GM18867 (cell line): ENCODE measurements at regions not wholly inside any gene's neighbourhood (a gene's known extent, or its start where the extent isn't known, plus 50 kb on each side); places are given as distances from the start of the nearest gene placed in this dataset.
"Not testable (repeated sequence)": the region's sequence is repeated elsewhere in the genome, so short reads cannot be mapped to it uniquely, and the experiment has no call there.

Experiments used
- ATAC-seq: cut with Tn5 transposase; IDR thresholded peaks from one replicate; pipeline ENCODE4 v1.9.1; 2021; ENCODE audit warnings: mild to moderate bottlenecking, moderate library complexity; ENCODE audit not compliant: unreplicated experiment

DNA sequence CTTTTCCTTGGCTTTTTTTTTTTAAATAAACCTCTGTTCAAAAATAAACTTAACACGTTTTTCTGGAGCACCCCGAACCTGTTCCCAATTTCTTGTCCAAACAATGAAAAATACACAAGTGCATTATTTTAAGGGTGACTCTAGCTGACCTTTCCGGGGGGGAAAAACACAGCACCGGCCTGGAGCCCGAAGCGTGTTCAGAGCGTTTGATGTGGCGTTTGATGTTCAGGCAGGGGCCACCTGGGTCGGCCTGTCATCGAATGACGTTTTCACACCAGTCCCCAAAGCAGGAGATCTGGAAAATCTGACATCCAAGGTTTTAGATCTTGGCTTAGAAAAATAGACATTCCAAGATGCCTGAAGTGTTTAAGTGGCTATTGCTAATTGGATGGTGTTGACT is 282.1 kb downstream of the SHOX start:
- ATAC-seq = no peak

DNA sequence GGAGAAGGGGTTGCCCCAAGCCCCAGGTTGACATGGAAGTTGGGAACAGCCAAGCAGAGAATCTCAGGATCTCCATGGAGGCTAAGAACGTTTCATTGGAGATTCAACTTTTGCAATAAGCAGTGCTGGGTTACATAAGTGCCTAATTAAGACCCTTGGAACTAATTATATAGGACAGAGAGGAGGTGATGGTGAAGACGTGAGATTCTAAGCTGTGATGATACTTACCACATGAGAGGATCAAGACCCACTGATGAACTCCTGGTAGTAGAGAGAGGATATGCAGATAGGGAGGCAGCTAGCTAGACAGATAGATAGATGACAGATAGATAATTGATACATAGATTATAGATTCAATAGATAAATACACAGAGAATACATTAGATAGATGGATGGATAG is 278.5 kb downstream of the SHOX start:
- ATAC-seq = not testable (repeated sequence)

DNA sequence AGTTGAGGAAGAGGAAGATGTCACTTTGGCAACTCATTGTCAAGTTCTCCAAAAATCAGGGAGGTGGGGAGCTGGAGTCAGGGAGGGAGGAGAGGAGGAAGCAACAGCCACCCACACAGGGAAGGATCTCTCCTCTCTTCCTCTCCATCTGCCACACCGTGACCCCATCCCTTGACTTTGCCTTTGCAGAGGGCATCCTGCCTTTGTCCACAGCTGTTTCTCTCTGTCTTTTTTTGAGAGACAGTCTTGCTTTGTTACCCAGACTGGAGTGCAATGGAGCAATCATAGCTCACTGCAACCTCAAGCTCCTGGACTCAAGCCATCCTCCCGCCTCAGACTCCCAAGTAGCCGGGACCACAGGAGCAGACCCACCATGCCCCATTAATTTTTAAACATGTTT is 276.0 kb downstream of the SHOX start:
- no peak for ATAC-seq

DNA sequence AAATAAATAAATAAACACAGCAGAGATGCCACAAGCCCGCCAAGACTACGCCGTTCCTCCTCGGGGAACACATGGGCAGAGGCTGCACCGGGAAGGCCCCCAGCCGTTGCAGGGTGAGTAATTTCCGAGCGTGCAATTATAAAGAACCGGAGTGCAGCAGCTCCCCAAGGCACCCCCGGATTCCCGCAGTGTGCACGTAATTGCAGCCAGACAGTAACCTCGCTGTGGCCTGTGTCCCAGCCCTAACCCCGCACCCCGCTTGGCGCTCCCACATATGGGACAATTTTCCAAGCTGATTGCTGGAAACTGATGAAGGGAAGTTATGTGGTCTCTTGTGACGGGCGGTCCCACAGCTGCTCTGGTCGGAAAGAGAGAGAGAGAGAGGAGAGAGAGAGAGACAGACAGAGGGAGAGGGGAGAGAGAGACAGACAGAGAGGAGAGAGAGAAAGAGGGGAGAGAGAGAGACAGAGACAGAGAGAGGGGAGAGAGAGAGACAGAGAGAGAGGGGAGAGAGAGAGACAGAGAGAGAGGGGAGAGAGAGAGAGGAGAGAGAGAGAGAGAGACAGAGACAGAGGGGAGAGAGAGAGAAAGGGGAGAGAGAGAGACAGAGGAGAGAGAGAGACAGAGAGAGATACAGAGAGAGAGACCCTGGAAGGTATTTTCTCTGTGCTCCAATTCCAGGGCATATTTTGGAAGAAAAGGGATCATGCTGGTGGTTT is 275.4 kb downstream of the SHOX start:
- ATAC-seq = no peak

DNA sequence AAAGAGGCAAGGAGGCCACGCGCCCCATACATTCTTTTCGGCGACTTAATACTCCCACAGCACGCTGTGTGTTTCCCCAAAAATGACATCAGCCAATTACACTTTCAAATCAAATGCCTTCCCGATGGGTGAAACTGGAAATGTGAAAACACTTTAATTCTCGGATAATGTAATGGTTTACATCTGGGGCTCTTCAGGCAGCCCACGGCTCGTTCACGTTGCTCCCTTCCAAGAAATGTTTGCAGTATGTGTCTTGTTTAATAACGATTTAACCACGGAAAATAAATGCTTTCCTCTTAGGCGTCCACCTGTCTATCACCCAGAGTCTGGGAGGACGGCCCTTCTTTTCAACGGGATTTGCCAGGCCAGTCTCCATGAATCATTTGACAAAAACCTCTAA is 272.5 kb downstream of the SHOX start:
- no peak for ATAC-seq

DNA sequence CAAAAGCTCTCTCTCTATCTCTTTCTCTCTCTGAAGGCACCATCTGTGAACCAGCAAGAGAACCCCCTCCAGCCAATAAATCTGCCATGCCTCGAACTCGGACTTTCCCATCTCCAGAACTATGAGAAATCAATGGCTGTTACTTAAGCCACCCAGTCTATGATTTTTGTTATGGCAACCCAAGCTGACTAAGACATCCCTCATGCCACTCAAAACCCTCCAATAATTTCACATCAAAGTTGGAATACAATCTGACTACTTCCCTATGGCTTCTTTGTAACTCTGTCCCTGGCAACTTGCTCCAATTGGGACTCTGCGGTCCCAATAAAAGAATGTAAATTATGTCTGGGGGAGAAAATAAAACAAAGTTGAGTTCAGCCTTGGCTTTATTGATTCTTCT is 265.7 kb downstream of the SHOX start:
- ATAC-seq = no peak

DNA sequence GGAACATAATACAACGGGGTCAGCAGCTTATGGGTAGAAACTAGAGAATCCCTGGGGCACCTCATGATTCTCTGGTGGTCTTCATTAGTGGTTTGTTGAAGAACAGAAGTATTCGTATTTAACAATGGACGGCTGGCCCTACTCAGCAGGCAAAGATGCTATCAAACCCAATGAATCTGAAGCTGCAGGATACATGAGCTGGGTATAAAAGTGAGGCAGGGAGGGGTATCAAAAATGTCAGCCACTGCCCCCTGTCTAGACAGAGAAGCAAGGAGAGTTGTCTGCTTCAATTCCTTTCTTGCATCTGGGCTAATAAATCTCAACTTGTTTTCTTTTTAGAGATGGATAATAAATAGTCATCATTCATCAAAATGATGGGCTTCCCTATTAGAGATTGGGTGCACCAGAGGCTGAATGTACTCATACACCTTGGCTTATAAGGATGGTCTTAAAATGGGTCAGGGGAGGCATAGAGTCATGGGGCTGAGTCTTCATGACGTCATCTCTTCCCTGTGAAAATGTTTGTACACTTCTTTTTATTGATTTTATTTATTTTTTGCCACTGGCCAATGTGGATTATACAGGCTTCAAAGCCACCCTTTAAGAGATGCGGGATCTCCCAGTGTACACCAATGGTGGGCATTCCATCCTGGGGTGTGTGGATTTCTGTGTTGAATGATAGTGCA is 259.5 kb downstream of the SHOX start:
- ATAC-seq = no peak

DNA sequence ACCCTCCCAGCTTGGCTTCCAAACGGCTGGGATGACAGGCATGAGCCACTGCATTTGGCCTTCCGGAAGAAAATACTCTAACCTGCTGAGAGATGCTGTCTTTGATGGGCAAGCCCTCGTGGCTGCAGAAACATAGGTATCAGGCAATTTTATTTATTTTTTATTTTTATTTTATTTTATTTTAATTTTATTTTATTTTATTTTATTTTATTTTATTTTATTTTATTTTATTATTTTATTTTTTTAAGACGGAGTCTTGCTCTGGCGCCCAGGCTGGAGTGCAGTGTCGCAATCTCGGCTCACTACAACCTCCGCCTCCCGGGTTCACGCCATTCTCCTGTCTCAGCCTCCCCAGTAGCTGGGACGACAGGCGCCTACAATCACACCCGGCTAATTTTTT is 257.1 kb downstream of the SHOX start:
- ATAC-seq = not testable (repeated sequence)

DNA sequence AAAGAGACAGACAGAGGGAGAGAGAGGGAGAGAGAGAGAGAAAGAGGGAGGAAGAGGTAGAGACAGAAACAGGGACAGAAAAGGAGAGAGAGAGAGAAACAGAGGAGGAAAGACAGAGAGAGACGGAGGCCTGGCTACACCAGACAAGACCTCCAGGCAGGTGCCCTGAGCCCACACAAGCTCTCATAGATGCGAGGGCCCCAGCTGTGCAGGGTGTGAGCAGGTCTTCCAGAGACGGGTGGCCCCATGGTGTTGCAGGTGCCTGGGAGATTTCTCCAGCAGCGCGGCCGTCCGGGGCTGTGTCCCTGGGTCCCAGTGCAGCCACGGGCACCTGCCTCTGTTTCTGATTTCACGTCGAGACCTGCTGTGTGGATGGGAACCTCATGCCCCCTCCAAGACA is 253.0 kb downstream of the SHOX start:
- ATAC-seq = no peak

DNA sequence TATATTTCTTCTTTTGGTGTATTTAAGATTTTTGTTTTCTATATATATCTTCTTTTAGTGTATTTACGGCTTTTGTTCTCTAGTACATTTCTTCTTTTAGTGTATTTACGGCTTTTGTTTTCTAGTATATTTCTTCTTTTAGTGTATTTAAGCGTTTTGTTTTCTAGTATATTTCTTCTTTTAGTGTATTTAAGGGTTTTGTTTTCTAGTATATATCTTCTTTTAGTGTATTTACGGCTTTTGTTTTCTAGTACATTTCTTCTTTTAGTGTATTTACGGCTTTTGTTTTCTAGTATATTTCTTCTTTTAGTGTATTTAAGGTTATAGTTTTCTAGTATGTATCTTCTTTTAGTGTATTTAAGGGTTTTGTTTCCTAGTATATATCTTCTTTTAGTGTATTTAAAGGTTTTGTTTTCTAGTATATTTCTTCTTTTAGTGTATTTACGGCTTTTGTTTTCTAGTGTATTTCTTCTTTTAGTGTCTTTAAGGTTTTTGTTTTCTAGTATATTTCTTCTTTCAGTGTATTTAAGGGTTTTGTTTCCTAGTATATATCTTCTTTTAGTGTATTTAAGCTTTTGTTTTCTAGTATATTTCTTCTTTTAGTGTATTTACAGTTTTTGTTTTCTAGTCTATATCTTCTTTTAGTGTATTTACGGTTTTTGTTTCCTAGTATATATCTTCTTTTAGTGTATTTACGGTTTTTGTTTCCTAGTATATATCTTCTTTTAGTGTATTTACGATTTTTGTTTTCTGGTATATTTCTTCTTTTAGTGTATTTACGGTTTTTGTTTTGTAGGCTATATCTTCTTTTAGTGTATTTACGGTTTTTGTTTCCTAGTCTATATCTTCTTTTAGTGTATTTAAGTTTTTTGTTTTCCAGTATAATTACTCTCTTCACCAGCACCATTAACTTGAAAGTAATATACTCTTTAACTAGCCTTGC is 249.4 kb downstream of the SHOX start:
- ATAC-seq = not testable (repeated sequence)

DNA sequence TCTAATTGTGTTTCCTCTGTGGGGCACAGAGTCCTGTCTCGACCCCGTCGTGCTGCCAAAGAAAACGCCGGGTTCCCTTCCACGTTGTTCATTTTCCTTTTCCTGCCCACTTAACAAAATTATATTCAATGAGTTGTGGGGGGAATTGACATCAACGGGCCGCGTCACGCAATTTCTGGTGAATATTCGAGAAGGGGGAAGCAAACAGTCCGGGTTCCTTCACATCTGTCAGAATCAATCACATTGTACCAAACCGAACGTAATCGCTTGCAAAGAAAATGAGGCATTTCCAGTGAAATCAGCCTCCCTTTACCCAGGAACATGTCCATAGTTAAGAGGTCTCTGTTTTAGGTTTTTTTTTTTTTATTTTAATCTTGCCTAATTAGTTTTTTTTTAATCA is 243.5 kb downstream of the SHOX start:
- ATAC-seq = no peak

DNA sequence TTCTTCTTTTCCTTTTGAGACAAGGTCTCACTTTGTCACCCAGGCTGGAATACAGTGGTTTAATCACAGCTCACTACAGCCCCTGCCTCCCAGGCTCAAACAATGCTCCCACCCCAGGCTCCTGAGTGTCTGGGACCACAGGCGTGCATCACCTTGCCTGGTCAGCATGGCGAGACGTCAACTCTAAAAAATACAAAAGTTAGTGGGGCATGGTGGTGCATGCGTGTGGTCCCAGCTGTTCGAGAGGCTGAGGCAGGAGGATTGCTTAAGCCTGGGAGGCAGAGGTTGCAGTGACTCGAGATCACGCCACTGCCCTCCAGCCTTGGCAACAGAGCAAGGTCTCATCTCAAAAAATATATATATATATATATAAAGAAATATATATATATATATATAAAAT is 242.4 kb downstream of the SHOX start:
- no peak for ATAC-seq

DNA sequence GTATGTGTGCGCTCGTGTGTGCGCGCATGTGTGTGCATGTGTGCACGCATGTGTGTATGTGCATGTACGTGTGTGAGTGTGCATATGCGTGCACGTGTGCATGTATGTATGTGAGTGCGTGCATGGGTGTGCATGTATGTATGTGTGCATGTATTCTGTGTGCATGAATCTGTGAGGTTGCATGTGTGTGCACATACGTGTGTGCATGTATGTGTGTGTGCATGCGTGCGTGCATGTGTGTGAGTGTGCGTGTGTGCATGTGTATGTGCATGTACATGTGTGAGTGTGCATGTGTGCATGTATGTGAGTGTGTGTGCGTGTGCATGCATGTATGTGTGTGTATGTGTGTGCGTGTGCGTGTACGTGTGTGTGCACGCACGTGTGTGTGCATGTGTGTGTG is 241.5 kb downstream of the SHOX start:
- ATAC-seq = no peak

DNA sequence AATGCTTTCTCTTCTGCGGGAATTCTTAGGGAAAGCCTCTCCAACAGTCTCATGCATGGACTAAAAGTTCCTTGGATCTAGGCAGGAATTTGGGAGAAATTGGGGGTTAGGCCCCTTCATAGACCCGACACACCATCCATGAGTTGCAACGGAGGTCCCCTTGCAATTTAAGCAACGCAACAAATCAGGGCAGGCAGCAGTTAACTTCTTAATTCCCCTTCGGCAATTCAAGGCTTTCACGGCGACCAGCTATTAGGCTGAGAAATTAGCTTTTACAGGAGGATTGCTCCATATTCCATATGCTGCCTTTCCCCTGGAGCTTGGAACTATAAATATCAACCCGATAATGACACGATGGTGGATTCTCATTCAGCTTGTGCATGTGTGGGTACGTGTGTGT is 241.0 kb downstream of the SHOX start:
- ATAC-seq = no peak

DNA sequence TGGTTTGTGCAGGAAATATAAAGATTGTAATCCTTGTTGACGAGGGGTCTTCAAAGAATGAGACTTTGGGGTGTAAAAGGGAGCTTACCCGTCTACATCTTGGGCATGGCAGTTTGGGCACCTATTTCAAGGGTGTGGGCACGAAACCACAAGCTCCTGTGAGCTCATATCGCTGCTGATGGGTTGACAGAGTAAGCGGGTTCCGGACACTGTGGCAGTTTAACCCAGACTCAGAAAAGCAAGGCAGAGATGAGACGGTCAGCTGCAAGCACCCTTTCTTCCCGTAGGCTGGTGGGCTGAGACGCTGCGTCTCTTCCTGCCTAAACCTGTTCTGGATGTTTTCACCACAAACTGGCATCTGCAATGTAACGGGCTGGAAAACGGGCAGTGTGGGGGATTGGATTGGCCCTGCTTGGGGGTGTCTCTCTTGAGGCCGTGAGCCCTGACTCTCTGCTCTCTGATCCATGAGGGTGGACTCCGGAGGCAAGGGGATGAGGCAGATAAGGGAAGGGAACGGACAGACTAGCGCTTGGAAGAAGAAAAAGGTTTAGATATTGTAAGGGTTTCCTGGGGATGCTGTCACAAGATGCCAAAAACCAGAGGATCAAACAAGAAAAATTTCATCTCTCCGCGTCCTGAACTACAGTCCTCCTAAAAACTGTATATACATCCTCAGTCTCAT is 237.5 kb downstream of the SHOX start:
- no peak for ATAC-seq

DNA sequence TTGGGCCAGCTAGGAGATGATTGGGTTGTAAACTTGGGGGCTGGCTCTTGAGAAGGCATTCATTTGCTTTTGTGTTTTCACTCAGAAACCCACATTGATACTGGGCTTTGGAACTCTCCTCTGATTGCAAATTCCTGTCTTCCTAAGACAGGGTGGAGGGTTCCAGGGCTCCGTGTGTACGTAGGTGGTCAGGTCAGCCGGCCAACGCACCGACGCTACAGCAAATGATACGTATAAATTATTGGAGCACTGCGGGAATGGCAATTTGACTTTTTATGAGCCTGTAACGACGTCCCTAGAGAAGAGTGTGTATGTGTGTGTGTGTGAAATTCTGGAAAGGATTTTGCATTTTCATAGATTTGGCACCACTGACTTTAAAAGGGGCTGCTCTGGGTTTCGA is 236.9 kb downstream of the SHOX start:
- ATAC-seq = no peak

DNA sequence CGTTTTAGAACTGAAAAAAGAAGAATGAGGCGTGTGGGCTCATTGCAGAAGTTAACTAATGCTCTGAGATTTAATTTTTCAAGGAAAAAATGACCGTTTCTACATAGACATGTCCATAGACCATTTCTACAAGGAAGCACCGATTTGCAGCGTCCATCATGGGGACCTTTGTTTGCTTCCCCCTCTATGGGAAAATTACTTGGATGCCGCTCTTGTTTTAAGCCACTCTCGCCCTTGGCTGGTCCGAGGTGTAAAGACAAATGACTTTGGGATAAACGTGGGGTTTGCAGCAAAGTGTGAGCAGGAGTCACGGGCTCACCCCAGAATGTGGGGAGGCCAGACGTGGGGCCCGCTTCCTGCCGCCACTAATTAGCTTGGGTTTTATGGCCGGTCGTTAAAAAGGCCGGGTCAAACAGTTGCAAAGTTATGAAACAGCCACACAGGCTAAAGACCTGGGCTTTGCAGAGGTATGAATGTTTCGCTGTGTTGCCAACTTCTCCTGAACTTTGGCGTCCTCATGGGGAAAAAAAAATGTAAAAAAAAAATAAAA is 235.9 kb downstream of the SHOX start:
- no peak for ATAC-seq

DNA sequence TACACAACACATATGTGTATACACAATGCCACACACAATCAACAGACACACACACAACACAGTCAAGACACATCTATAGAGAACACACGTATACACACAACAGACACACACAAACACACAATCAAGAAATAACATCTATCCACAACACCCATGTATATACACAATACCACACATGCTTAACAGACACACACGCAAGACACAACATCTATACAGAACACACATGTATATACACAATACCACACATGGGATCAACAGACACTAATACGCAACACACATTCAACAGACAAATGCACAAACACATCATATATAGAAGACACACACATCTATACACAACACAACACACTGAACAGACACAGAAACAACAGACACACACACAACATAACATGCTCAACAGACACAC is 234.8 kb downstream of the SHOX start:
- no peak for ATAC-seq

DNA sequence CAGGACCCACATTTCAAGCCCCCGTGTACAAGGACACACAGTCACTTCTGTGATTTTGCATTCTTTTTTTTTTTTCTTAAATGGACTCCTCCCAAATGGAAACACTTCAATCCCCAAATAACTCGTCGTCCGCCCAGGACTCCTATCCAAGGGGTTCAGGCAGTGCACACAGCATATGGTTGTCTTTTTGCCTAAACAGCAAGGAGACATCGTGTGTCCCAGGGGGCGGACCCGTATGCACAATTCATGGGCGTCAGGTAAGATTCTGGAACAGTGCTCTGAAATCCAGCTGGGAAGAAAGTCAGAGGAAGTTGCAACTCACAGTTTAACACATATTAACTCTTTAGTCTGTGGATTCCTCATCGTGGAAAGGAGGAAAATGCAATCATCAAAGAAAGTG is 231.3 kb downstream of the SHOX start:
- ATAC-seq = no peak

DNA sequence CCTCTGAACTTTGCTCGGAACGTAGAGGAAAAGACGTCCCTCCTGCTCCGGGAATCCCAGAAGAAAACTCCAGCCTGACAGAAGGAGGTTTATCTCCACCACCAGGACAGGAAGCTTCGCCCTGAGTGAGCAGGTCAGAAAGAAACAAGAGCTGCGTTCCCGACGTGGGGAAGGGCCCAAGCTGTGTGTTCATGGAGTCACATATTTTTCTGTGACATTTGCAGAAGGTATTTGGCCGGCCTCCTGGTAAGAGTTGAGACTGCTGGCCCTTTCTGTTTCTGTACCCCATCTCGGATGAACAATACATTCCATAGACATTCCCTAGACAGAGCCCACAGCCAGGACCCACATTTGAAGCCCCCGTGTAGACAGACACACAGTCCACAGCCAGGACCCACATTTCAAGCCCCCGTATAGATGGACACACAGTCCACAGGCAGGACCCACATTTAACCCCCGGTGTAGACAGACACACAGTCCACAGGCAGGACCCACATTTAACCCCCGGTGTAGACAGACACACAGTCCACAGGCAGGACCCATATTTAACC is 230.8 kb downstream of the SHOX start:
- ATAC-seq = no peak

DNA sequence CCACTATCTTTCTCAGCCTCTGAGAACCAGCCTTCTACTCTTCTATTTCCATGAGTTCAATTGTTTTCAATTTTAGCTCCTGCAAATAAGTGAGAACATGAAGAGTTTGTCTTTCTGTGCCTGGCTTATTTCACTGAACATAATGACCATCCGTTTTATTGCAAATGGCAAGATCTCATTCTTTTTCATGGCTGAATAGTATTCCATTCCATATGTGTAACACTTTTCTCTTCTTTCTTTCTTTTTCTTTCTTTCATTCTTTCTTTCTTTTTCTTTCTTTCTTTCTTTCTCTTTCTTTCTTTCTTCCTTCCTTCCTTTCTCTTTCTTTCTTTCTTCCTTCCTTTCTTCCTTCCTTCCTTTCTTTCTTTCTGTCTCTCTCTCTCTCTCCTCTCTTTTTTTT is 228.7 kb downstream of the SHOX start:
- ATAC-seq = no peak
